Activated naive CD8-positive, alpha-beta T cell treated with anti-CD3 and anti-CD28 coated beads for 36 hours (primary cell): ENCODE measurements at regions not wholly inside any gene's neighbourhood (a gene's known extent, or its start where the extent isn't known, plus 50 kb on each side); places are given as distances from the start of the nearest gene placed in this dataset.
A peak's percentile ranks its signal among the peaks of the same experiment; 100 is the strongest.
"Not testable (repeated sequence)": the region's sequence is repeated elsewhere in the genome, so short reads cannot be mapped to it uniquely, and the experiment has no call there.

Experiments used
- DNase-seq: peaks from one replicate; pipeline ENCODE4 v3.0.0; 2021
- H3K27ac Mint-ChIP-seq: one replicate; pipeline ENCODE4 v1.8.0; 2022; ENCODE audit warnings: mild to moderate bottlenecking, moderate library complexity, mixed read lengths
- H3K27me3 Mint-ChIP-seq: one replicate; pipeline ENCODE4 v1.8.0; 2022; ENCODE audit warnings: mild to moderate bottlenecking, mixed read lengths
- H3K36me3 Mint-ChIP-seq: one replicate; pipeline ENCODE4 v1.8.0; 2021; ENCODE audit warnings: mild to moderate bottlenecking, mixed read lengths
- H3K4me1 Mint-ChIP-seq: one replicate; pipeline ENCODE4 v1.8.0; 2021; ENCODE audit warnings: mixed read lengths
- H3K4me3 Mint-ChIP-seq: one replicate; pipeline ENCODE4 v1.8.0; 2022; ENCODE audit warnings: mild to moderate bottlenecking, moderate library complexity, mixed read lengths
- H3K9me3 Mint-ChIP-seq: one replicate; pipeline ENCODE4 v1.8.0; 2022; ENCODE audit warnings: mixed read lengths

DNA sequence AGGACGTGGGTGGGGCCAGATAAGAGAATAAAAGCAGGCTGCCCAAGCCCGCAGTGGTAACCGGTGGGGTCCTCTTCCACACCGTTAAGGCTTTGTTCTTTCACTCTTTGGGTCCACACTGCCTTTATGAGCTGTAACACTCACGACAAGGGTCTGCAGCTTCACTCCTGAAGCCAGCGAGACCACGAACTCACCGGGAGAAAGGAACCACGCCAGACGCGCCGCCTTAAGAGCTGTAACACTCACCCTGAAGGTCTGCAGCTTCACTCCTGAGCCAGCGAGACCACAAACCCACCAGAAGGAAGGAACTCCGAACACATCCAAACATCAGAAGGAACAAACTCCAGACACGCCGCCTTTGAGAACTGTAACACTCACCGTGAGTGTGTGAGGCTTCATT lies 203.9 kb upstream of the HNRNPA3 start:
- H3K36me3 Mint-ChIP-seq, H3K9me3 Mint-ChIP-seq, DNase-seq, H3K4me1 Mint-ChIP-seq, H3K27ac Mint-ChIP-seq, H3K27me3 Mint-ChIP-seq: not testable (repeated sequence)
- peak overlapping the region; percentile 50 for H3K4me3 Mint-ChIP-seq

DNA sequence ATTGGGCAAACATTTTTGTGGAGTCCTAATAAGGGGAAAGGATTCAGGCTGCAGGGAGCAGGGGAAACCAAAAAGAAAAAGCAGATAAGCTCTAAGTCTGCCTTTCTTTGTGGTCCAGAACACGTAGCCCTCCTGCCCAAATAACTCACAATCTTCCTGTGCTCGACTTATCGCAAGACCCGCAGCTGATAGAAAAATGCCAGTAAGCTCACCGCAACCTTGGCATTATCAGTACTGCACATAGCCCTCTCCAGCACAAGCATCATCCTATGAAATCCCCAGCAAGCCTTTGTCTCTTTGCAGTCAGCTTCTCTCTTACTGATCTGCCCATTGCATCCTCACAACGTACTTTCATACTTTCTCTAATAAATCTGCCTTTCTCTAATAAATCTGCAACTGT lies 202.4 kb upstream of the HNRNPA3 start:
- no peaks in the 10 kb centered on the region for H3K9me3 Mint-ChIP-seq
- no peak overlapping the region for H3K27ac Mint-ChIP-seq
- H3K4me3 Mint-ChIP-seq, result no peak overlapping the region
- peaks cover 5% of the 10 kb centered on the region for H3K27me3 Mint-ChIP-seq
- DNase-seq, result no peak
- peaks cover 3% of the 10 kb centered on the region for H3K36me3 Mint-ChIP-seq
- H3K4me1 Mint-ChIP-seq, result peaks cover 3% of the 10 kb centered on the region

DNA sequence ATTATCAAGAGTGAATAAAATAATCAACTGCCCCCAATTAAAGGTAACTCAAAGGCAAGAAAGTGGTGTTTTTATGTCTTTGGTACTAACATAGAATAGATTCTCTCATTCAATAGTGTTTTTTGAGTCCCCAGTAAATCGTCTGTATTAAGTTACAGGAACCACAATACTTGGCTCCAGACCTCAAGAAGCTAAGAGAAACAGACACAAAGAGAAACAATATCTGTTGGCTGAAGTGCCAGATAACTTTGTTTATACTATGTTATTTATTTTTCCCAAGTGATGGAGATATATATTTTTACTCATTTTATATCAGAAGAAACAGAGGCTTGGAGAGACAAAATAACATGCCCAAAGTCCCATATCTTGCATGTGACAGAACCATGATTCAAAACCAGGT lies 201.7 kb upstream of the HNRNPA3 start:
- Mint-ChIP-seq H3K9me3 (no peaks in the 10 kb centered on the region), H3K4me3 (no peak overlapping the region), H3K27ac (no peak overlapping the region), H3K36me3 (peaks cover 3% of the 10 kb centered on the region), H3K4me1 (peaks cover 3% of the 10 kb centered on the region), H3K27me3 (peaks cover 5% of the 10 kb centered on the region)
- DNase-seq, result no peak

DNA sequence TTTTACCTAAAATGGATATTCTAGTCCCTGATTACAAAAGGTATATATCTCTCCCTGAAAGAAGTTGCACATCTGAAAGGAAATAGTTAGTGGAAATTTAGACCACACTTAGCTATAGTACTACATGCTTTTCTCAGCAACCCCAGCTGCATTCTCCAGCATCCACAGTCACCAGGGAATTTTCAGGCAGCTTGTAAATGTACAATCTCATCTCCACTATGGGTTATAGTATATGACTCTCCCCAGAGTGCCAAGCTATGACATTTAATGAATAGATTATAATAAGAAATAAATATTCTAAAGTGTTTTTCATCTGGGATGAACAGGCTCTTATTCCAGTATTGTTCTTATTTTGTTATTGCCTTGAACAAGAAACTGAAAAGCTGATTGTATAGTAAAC lies 197.6 kb upstream of the HNRNPA3 start:
- H3K27me3 Mint-ChIP-seq, result peaks cover 4% of the 10 kb centered on the region
- DNase-seq, result no peak
- peaks cover 3% of the 10 kb centered on the region for H3K4me1 Mint-ChIP-seq
- no peak overlapping the region for H3K4me3 Mint-ChIP-seq
- no peak overlapping the region for H3K27ac Mint-ChIP-seq
- no peaks in the 10 kb centered on the region for H3K9me3 Mint-ChIP-seq
- H3K36me3 Mint-ChIP-seq, result no peaks in the 10 kb centered on the region

DNA sequence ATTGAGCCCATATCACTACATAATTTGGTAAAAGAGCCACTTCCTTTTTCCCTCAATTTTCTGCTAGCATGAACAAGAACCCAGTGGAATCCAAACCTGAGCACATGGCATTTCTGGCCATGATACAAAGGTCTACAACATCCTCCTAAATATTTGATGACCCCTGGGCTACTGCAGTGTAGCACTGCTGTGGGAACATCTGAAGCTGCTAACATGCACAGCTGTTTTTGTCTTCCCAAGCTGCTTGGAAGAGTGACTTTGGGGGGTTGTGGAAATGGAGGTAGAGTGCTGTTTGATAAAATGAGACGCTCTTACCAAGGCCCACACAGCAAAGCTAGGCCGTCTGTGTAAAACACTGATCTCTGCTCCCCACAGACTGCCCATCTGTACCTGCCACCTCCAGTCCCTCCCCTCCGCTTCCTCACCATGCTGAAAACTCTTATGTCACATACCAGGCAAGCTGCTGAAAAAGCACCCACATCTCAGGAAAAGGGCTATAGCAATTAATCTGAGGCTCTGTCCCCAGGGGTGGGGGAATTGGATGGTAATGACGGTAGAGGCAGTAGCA lies 197.2 kb upstream of the HNRNPA3 start:
- no peaks in the 10 kb centered on the region for H3K9me3 Mint-ChIP-seq
- H3K27ac Mint-ChIP-seq, result no peak overlapping the region
- H3K36me3 Mint-ChIP-seq, result no peaks in the 10 kb centered on the region
- peaks cover 4% of the 10 kb centered on the region for H3K27me3 Mint-ChIP-seq
- no peak for DNase-seq
- H3K4me3 Mint-ChIP-seq, result no peak overlapping the region
- peaks cover 3% of the 10 kb centered on the region for H3K4me1 Mint-ChIP-seq

DNA sequence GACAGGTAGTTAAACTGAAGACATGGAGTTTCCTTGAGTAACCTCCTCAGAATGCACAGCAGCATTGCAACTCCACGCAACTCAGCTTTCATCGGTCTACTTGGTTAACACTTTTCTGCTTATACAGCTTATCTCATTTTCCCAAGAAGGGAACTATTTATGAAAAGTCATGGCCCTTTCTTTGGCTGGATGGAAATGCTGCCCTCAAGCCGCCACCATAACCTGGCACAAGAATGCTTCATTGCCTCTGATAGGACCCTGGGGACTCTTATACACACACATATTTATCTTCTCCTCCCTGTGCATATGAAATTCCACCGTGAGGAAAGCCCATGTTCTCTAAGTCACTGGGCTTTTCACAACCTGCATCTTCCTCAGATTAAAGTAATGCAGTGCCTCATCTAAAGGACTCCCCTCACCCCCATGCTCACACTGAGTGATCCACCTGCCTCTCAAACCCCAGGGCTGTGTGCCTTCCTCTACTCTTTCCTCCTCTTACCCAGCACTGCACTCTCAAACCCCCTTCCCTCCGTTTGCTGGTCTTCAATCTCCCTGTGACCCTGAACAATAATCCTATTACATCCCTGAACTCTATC lies 192.0 kb upstream of the HNRNPA3 start:
- Mint-ChIP-seq H3K27ac (no peak overlapping the region), H3K4me1 (peaks cover 3% of the 10 kb centered on the region), H3K36me3 (no peaks in the 10 kb centered on the region), H3K9me3 (no peaks in the 10 kb centered on the region), H3K27me3 (peaks cover 4% of the 10 kb centered on the region), H3K4me3 (no peak overlapping the region)
- DNase-seq, result no peak

DNA sequence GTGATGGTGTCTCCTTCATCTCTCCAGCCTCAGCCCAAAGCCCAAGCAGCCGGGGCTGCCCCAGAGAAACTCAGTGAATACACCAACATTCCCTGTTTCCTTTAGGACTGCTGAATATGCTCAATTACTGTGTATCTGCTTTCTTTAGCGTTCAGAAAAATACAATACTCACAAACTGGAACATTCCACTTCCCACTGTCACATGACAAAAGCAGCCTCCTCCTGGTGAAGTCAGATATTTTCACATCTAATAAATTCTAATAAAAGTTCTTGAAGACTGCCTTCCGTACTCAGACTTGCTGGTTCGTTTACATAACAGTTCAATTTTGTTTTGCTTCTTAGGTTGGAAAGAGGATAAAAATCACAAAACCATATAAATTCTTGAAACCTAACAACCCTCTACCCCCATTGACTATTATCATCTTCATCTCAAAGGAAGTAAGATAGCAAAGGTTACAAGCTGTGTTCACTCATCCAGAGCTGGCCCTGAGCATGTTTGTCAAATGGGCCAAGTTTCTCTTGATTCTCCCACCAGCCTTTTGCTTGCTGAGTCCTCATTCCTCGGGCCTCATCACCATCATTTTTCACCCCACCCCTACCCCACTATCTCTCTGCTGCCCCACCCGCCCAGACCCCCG lies 190.8 kb upstream of the HNRNPA3 start:
- H3K27me3 Mint-ChIP-seq, result no peaks in the 10 kb centered on the region
- H3K27ac Mint-ChIP-seq, result no peak overlapping the region
- H3K4me3 Mint-ChIP-seq, result no peak overlapping the region

DNA sequence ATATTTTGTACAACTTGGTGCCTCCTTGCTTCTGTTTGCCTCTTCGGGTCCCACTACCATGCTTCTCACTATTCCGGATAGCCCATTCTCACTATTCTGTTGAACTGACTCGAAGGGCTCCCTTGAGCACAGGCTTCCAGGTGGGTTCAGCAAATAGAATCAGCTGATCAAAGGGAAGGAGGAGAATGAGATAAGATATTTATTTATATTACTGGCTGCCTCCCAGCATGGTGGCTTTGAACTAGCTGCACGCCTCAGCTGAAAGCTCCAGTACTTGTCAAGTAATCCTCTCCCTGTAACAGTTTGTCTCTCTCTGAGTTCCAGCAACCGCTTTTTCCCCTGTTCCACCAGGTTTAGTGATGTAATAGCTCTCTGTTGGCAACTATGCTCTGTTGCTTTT lies 187.8 kb upstream of the HNRNPA3 start:
- Mint-ChIP-seq H3K36me3 (no peaks in the 10 kb centered on the region), H3K4me3 (no peak overlapping the region), H3K9me3 (no peaks in the 10 kb centered on the region), H3K27me3 (no peaks in the 10 kb centered on the region), H3K4me1 (no peaks in the 10 kb centered on the region), H3K27ac (no peak overlapping the region)
- DNase-seq, result no peak

More for the DNA sequence above, 190.8 kb upstream of the HNRNPA3 start:
- peaks cover 1% of the 10 kb centered on the region for H3K4me1 Mint-ChIP-seq
- no peak for DNase-seq
- no peaks in the 10 kb centered on the region for H3K36me3 Mint-ChIP-seq
- no peaks in the 10 kb centered on the region for H3K9me3 Mint-ChIP-seq

DNA sequence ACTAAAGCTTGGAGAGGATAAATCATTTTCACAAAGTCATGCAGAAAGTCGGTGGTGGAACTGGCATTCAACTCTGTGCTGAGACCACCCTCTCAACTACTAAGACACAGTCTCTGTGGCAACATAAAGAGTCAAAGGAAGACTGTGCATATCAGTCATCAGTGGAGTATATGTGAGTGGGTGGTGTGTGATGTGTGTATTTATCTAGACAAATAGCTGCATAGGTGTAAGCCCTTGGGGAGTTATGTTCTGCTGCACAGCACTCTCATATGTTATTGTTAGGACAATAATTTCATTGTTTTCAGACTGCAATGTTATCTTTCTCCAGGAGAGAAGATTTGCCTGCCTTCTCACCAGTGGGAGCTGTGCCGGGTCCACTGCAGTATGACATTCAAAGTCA lies 186.3 kb upstream of the HNRNPA3 start:
- no peaks in the 10 kb centered on the region for H3K27me3 Mint-ChIP-seq
- no peak for DNase-seq
- H3K36me3 Mint-ChIP-seq, result no peaks in the 10 kb centered on the region
- H3K9me3 Mint-ChIP-seq, result no peaks in the 10 kb centered on the region
- no peak overlapping the region for H3K27ac Mint-ChIP-seq
- H3K4me3 Mint-ChIP-seq, result no peak overlapping the region
- H3K4me1 Mint-ChIP-seq, result no peaks in the 10 kb centered on the region

DNA sequence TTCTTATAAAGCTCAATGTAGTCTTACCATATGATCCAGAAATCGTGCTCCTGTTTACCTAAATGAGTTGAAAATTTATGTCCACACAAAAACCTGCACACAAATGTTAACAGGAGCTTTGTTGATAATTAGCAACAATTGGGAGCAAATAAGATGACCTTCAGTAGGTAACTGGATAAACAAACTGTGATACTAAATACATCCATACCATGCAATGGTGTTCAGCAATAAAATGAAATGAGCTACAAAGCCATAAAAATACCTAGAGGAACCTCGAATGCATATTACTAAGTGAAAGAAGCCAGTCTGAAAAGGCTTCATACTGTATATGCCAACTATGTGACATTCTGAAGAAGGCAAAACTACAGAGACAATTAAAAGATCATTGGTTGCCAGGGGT lies 185.6 kb upstream of the HNRNPA3 start:
- H3K27ac Mint-ChIP-seq, result no peak overlapping the region
- H3K4me3 Mint-ChIP-seq, result no peak overlapping the region
- no peaks in the 10 kb centered on the region for H3K27me3 Mint-ChIP-seq
- no peak for DNase-seq
- no peaks in the 10 kb centered on the region for H3K36me3 Mint-ChIP-seq
- H3K4me1 Mint-ChIP-seq, result no peaks in the 10 kb centered on the region
- H3K9me3 Mint-ChIP-seq, result no peaks in the 10 kb centered on the region

DNA sequence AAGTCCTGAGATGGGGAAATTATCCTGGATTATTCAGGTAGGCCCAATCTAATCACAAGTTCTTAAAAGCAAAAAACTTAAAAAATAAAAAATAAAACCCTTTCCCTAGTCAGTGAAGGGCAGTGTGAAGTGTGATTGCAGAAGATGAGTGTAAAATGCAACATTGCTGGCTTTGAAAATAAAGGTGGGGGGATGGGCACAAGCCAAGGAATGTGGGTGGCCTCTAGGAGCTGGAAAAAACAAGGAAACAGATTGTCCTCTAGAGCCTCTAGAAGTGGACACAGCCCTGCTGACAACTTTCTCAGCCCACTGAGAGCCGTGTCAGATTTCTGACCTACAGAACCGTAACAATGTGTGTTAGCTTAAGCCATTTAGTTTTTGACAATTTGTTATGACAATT lies 184.3 kb upstream of the HNRNPA3 start:
- no peak for DNase-seq
- H3K27ac Mint-ChIP-seq, result no peak overlapping the region
- H3K9me3 Mint-ChIP-seq, result no peaks in the 10 kb centered on the region
- H3K36me3 Mint-ChIP-seq, result no peaks in the 10 kb centered on the region
- H3K27me3 Mint-ChIP-seq, result no peaks in the 10 kb centered on the region
- no peak overlapping the region for H3K4me3 Mint-ChIP-seq
- H3K4me1 Mint-ChIP-seq, result no peaks in the 10 kb centered on the region

DNA sequence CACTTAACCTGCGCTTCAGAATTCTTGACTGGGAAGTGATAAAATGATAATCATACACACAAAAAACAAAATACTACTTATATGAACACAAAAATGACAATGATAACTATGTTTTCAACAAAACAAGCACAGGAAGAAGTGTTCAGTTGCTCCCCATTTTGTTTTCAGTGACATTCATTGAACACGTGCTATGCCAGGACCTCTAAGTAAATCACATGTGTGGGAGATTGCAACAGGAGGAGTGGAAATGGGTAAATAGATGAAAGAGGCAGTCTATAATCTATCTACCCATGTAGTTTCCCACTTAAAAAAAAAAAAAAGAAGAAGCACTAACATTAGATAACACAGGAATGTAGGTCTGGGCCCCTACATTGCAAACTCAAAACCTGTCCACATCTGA lies 183.5 kb upstream of the HNRNPA3 start:
- no peaks in the 10 kb centered on the region for H3K4me1 Mint-ChIP-seq
- H3K36me3 Mint-ChIP-seq, result no peaks in the 10 kb centered on the region
- no peaks in the 10 kb centered on the region for H3K9me3 Mint-ChIP-seq
- no peaks in the 10 kb centered on the region for H3K27me3 Mint-ChIP-seq
- H3K4me3 Mint-ChIP-seq, result no peak overlapping the region
- no peak for DNase-seq
- no peak overlapping the region for H3K27ac Mint-ChIP-seq

DNA sequence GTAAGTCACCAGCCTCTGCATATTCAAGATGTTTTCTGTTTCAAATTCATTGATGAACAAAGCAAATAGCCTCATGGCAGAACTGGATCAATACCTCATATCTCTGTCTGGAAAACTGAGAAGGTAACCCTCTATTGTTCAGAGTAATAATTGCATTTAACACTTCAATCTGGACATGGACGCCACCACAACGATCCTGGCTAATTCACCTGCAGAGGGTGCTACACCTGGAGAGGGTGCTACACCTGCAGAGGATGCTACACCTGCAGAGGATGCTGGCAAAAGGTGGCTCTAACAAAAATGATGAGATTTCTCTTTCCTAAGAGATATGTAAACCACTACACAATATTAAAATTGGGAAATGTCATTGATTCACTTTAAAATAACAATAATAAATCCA lies 183.1 kb upstream of the HNRNPA3 start:
- DNase-seq, result no peak
- H3K4me3 Mint-ChIP-seq, result no peak overlapping the region
- H3K4me1 Mint-ChIP-seq, result no peaks in the 10 kb centered on the region
- no peak overlapping the region for H3K27ac Mint-ChIP-seq
- no peaks in the 10 kb centered on the region for H3K9me3 Mint-ChIP-seq
- H3K27me3 Mint-ChIP-seq, result no peaks in the 10 kb centered on the region
- no peaks in the 10 kb centered on the region for H3K36me3 Mint-ChIP-seq

DNA sequence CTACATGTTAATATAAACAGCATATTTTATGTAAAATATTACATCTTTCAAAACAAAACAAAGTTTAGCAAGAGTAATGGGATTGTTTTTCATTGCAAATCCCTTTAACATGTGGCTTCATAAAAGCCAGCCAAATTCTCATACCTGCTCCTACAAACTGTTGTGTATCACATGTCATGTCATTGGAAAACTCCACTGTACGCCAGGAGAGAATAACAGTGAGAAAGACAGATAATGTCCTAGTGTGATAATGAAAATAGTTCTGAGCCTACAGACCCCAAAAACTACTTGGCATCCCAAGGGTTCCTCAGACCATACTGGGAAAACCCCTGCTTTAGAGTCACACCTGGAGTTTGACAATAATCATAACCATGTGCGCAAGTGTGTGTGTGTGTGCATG lies 182.7 kb upstream of the HNRNPA3 start:
- no peak for DNase-seq
- no peak overlapping the region for H3K27ac Mint-ChIP-seq
- no peaks in the 10 kb centered on the region for H3K36me3 Mint-ChIP-seq
- H3K4me3 Mint-ChIP-seq, result no peak overlapping the region
- H3K4me1 Mint-ChIP-seq, result no peaks in the 10 kb centered on the region
- H3K27me3 Mint-ChIP-seq, result no peaks in the 10 kb centered on the region
- no peaks in the 10 kb centered on the region for H3K9me3 Mint-ChIP-seq

DNA sequence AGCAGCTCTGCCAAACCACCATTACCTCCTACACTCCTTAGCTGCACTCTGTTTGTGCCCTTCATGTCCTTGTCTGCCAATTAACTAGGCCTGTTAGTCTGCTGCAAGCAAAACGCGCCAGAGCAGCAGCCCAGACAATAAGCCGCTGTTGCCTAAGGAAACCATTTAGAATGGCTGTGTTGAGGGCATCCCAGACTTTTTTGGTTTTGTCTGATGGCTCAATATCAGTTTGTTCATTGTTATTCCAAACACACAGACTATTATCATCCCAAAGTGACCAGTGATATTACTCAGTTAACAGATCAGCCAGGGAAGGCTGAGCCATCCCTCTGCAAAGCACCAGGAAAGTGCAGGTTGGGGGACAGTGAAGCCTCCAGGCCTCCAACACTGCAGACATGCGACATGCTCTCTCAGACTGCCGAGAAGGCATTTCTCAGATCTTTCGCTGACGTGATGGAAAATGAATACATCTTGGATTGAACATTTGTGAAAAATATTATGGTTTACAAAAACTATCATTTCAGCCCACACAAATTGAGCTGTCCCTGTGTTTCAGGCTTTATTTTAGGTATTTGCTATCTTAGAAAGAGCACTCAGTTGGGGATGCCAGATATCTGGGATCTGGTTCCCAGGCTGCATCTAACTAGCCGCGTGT lies 182.0 kb upstream of the HNRNPA3 start:
- DNase-seq, result no peak
- no peaks in the 10 kb centered on the region for H3K9me3 Mint-ChIP-seq
- no peaks in the 10 kb centered on the region for H3K4me1 Mint-ChIP-seq
- no peaks in the 10 kb centered on the region for H3K36me3 Mint-ChIP-seq
- no peak overlapping the region for H3K4me3 Mint-ChIP-seq
- no peak overlapping the region for H3K27ac Mint-ChIP-seq
- H3K27me3 Mint-ChIP-seq, result no peaks in the 10 kb centered on the region
